ENCODE measurements at regions not wholly inside any gene's neighbourhood (a gene's known extent, or its start where the extent isn't known, plus 50 kb on each side); places are given as distances from the start of the nearest gene placed in this dataset.

GRCh38 chr13:31456056-31456455, 256.3 kb downstream of the B3GLCT start:
- TF ChIP-seq CTCF (IDR thresholded peaks at IDR 0.05) = no peak
- no peak for TF ChIP-seq POLR2AphosphoS5 (IDR thresholded peaks at IDR 0.05; ENCODE audit: insufficient read depth in 1 of 2, low read depth in 1 of 2)
